ENCODE measurements at regions not wholly inside any gene's neighbourhood (a gene's known extent, or its start where the extent isn't known, plus 50 kb on each side); places are given as distances from the start of the nearest gene placed in this dataset.

GRCh38 chr4:71261633-71262121, 77.1 kb upstream of the SLC4A4 start:
- Histone ChIP-seq H3K4me1 (peaks cover 0 to 5% (median 0%) of the 10 kb centered on the region in 4 donors), H3K9me3 (no peaks in the 10 kb centered on the region), H3K27me3 (no peaks in the 10 kb centered on the region), H3K36me3 (no peaks in the 10 kb centered on the region), H3K4me3 (no peak overlapping the region), H3K27ac (no peak overlapping the region)
- TF ChIP-seq POLR2AphosphoS5 (IDR thresholded peaks at IDR 0.05): no peak
- WGBS, 2 donors: 69 to 83% methylated on average over 3 of the region's 3 CpGs
- intact Hi-C loops (cut with DNase I): no loop called here
- no peak for DNase-seq

- Histone ChIP-seq H3K27ac (no peak overlapping the region), H3K4me3 (no peak overlapping the region), H3K27me3 (no peaks in the 10 kb centered on the region), H3K9me3 (no peaks in the 10 kb centered on the region), H3K36me3 (no peaks in the 10 kb centered on the region), H3K4me1 (peaks cover 0 to 5% (median 0%) of the 10 kb centered on the region in 4 donors)
- DNase-seq: no peak
- TF ChIP-seq EP300 (IDR thresholded peaks at IDR 0.05) (no peak), CTCF (IDR thresholded peaks at IDR 0.05) (no peak), POLR2A (IDR thresholded peaks at IDR 0.05) (no peak), POLR2AphosphoS5 (IDR thresholded peaks at IDR 0.05) (no peak)
- intact Hi-C loops (cut with DNase I): no loop called here
- WGBS, 2 donors: 79 to 85% methylated on average over 3 of the region's 3 CpGs
Observed at GRCh38 chr4:71262161-71262560, 76.7 kb upstream of the SLC4A4 start.

- 75 to 83% methylated on average over 5 of the region's 5 CpGs for WGBS, 2 donors
- DNase-seq: no peak
- Histone ChIP-seq H3K36me3 (no peaks in the 10 kb centered on the region), H3K27ac (peak overlapping the region in 1 of 4 donors; percentile 1), H3K27me3 (no peaks in the 10 kb centered on the region), H3K4me3 (no peak overlapping the region), H3K4me1 (peaks cover 0 to 5% (median 0%) of the 10 kb centered on the region in 4 donors), H3K9me3 (no peaks in the 10 kb centered on the region)
- intact Hi-C loops (cut with DNase I): no loop called here
- TF ChIP-seq POLR2A (IDR thresholded peaks at IDR 0.05): no peak
- no peak for TF ChIP-seq CTCF (IDR thresholded peaks at IDR 0.05)
- no peak for TF ChIP-seq POLR2AphosphoS5 (IDR thresholded peaks at IDR 0.05)
- no peak for TF ChIP-seq EP300 (IDR thresholded peaks at IDR 0.05)
Observed at GRCh38 chr4:71266090-71266794, 72.6 kb upstream of the SLC4A4 start.

- intact Hi-C loops (cut with DNase I): no loop called here
- 88 to 94% methylated on average over 1 of the region's 1 CpG for WGBS, 2 donors
Observed at GRCh38 chr4:71267244-71267643, 71.6 kb upstream of the SLC4A4 start.

GRCh38 chr4:71268166-71268565, 70.7 kb upstream of the SLC4A4 start:
- Histone ChIP-seq H3K4me3 (no peak overlapping the region), H3K36me3 (no peaks in the 10 kb centered on the region), H3K4me1 (no peaks in the 10 kb centered on the region), H3K27ac (no peak overlapping the region), H3K9me3 (no peaks in the 10 kb centered on the region), H3K27me3 (no peaks in the 10 kb centered on the region)
- no peak for TF ChIP-seq POLR2AphosphoS5 (IDR thresholded peaks at IDR 0.05)
- 86 to 89% methylated on average over 4 of the region's 4 CpGs for WGBS, 2 donors
- DNase-seq: no peak
- intact Hi-C loops (cut with DNase I): no loop called here

More at GRCh38 chr4:71267244-71267643, 71.6 kb upstream of the SLC4A4 start:
- no peak overlapping the region for H3K27ac ChIP-seq
- H3K9me3 ChIP-seq: no peaks in the 10 kb centered on the region
- no peak for DNase-seq
- H3K4me3 ChIP-seq: no peak overlapping the region
- TF ChIP-seq CTCF (IDR thresholded peaks at IDR 0.05) (no peak), POLR2A (IDR thresholded peaks at IDR 0.05) (no peak), POLR2AphosphoS5 (IDR thresholded peaks at IDR 0.05) (no peak), EP300 (IDR thresholded peaks at IDR 0.05) (no peak)
- no peaks in the 10 kb centered on the region for H3K4me1 ChIP-seq
- H3K27me3 ChIP-seq: no peaks in the 10 kb centered on the region
- no peaks in the 10 kb centered on the region for H3K36me3 ChIP-seq

GRCh38 chr4:71269233-71269632, 69.6 kb upstream of the SLC4A4 start:
- Histone ChIP-seq H3K9me3 (no peaks in the 10 kb centered on the region), H3K27me3 (no peaks in the 10 kb centered on the region), H3K4me1 (no peaks in the 10 kb centered on the region), H3K27ac (no peak overlapping the region), H3K4me3 (no peak overlapping the region), H3K36me3 (no peaks in the 10 kb centered on the region)
- TF ChIP-seq CTCF (IDR thresholded peaks at IDR 0.05) (no peak), POLR2A (IDR thresholded peaks at IDR 0.05) (no peak), EP300 (IDR thresholded peaks at IDR 0.05) (no peak), POLR2AphosphoS5 (IDR thresholded peaks at IDR 0.05) (no peak)
- intact Hi-C loops (cut with DNase I): no loop called here
- 94 to 95% methylated on average over 5 of the region's 5 CpGs for WGBS, 2 donors
- no peak for DNase-seq
